GM12878 (cell line): ENCODE measurements at regions not wholly inside any gene's neighbourhood (a gene's known extent, or its start where the extent isn't known, plus 50 kb on each side); places are given as distances from the start of the nearest gene placed in this dataset.

Experiments
- CREB1 ChIP-seq: IDR thresholded peaks from 2 replicates; pipeline ENCODE4 v1.6.1; 2012; ENCODE audit warnings: low read depth, mild to moderate bottlenecking, inconsistent platforms
- EGR1 ChIP-seq, 2 experiments: IDR thresholded peaks; 1 replicate in 1 of 2; 2 replicates in 1 of 2; pipeline ENCODE4 v1.6.1; 2011 to 2012; ENCODE audit warnings: low read depth in 2 of 2, low read length in 2 of 2, borderline replicate concordance in 1 of 2, mild to moderate bottlenecking in 1 of 2, moderate library complexity in 1 of 2
- EP300 ChIP-seq, 2 experiments: fragments of 150-350 bp in 1 of 2; IDR thresholded peaks; 2 replicates each; pipeline ENCODE4 v1.6.1; 2011 to 2012; ENCODE audit warnings: low read depth in 2 of 2, low read length in 2 of 2, borderline replicate concordance in 1 of 2, improper control_type of control experiment in 1 of 2, inconsistent platforms in 1 of 2; ENCODE audit not compliant: control insufficient read depth in 1 of 2
- POLR2AphosphoS5 ChIP-seq: IDR thresholded peaks from 2 replicates; pipeline ENCODE4 v1.6.1; 2011; ENCODE audit warnings: mild to moderate bottlenecking, low read length, inconsistent platforms
- RAD21 ChIP-seq: IDR thresholded peaks from 2 replicates; pipeline ENCODE4 v1.6.1; 2011; ENCODE audit warnings: mild to moderate bottlenecking, low read depth, low read length, moderate library complexity; ENCODE audit not compliant: insufficient read depth
- TF ChIP-seq, protein P1 (sequence below), 3 experiments: IDR thresholded peaks in 2 of 3; conservative IDR thresholded peaks in 1 of 3; 2 replicates each; pipeline ENCODE4 v1.5.1; 2011; ENCODE audit warnings: low read depth in 3 of 3, low read length in 3 of 3, mild to moderate bottlenecking in 3 of 3, control low read depth in 2 of 3, moderate library complexity in 2 of 3, inconsistent platforms in 1 of 3, mixed read lengths in 1 of 3; ENCODE audit not compliant: control insufficient read depth in 2 of 3, insufficient read depth in 1 of 3; ENCODE audit errors: extremely low read depth in 1 of 3

DNA sequence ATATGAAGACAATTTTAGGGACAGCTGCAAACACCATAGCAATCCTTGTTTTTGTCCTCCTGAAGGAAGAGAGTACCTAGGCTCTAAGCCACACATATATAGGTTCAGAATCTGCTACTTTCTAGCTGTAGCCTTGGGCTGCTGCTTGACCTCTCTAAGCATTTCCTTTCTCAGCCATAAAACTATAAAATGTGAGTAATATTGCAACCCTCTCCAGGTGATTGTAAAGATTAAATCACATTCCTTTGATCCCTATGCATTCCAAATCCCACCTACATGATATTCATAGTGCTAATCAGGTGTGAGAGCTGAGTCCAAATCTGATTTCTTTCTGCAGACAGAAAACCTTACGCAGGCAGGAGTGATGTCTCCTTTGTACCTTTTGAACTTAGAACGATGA is 913.5 kb downstream of the VRK1 start:
- TF ChIP-seq, protein P1, sequence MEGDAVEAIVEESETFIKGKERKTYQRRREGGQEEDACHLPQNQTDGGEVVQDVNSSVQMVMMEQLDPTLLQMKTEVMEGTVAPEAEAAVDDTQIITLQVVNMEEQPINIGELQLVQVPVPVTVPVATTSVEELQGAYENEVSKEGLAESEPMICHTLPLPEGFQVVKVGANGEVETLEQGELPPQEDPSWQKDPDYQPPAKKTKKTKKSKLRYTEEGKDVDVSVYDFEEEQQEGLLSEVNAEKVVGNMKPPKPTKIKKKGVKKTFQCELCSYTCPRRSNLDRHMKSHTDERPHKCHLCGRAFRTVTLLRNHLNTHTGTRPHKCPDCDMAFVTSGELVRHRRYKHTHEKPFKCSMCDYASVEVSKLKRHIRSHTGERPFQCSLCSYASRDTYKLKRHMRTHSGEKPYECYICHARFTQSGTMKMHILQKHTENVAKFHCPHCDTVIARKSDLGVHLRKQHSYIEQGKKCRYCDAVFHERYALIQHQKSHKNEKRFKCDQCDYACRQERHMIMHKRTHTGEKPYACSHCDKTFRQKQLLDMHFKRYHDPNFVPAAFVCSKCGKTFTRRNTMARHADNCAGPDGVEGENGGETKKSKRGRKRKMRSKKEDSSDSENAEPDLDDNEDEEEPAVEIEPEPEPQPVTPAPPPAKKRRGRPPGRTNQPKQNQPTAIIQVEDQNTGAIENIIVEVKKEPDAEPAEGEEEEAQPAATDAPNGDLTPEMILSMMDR (IDR thresholded peaks at IDR 0.05 in 2 of 3, conservative IDR thresholded peaks at IDR 0.05 in 1 of 3; ENCODE audit: control insufficient read depth in 2 of 3, extremely low read depth in 1 of 3, insufficient read depth in 1 of 3, low read depth in 3 of 3, low read length in 3 of 3), result no peak
- TF ChIP-seq CREB1, result no peak
- no peak for TF ChIP-seq EGR1 (IDR thresholded peaks at IDR 0.05; ENCODE audit: borderline replicate concordance in 1 of 2, low read depth in 2 of 2, low read length in 2 of 2)
- TF ChIP-seq POLR2AphosphoS5, result no peak
- no peak for TF ChIP-seq RAD21
- TF ChIP-seq EP300 (IDR thresholded peaks at IDR 0.05; ENCODE audit: borderline replicate concordance in 1 of 2, control insufficient read depth in 1 of 2, low read depth in 2 of 2, low read length in 2 of 2), result no peak
